Dedifferentiated amniotic fluid mesenchymal stem cell (primary cell): ENCODE measurements at regions not wholly inside any gene's neighbourhood (a gene's known extent, or its start where the extent isn't known, plus 50 kb on each side); places are given as distances from the start of the nearest gene placed in this dataset.
"Not testable (repeated sequence)": the region's sequence is repeated elsewhere in the genome, so short reads cannot be mapped to it uniquely, and the experiment has no call there.

Experiments
- DNase-seq: peaks from one replicate; pipeline ENCODE4 v3.0.0-alpha.2; 2016; ENCODE audit errors: extremely low spot score

DNA sequence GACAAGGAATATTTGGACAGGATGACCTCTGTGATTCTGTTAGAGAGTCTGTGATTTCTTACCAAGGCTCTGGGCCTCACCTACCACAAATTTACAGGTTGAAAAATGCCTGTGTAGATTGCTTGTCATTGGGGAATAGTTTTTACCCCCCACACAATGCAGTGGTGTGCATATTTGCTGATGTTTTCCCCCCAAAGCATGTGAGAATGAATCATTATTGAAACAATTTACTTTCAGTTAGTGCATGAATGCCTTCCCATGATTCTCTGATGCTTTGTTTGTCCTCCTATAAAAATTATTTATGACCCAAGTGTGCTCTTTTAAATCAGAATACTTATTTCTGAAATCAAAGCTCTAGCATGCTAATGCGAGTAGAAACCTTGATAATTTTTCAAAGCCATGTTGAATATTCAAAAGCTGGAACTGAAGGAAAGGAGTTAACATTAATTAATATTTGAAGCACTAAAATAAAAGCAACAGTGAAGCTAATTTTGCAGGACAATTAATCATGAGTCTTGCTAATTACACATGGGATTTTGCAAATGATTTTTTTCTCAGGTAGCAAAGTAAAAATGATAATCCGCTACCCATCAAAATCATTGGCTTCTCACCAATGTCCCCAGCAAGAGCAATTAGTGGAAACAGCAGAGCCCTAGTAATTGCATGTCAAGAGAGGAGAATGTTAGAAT is 361.2 kb upstream of the HNRNPA3 start:
- DNase-seq: no peak

DNA sequence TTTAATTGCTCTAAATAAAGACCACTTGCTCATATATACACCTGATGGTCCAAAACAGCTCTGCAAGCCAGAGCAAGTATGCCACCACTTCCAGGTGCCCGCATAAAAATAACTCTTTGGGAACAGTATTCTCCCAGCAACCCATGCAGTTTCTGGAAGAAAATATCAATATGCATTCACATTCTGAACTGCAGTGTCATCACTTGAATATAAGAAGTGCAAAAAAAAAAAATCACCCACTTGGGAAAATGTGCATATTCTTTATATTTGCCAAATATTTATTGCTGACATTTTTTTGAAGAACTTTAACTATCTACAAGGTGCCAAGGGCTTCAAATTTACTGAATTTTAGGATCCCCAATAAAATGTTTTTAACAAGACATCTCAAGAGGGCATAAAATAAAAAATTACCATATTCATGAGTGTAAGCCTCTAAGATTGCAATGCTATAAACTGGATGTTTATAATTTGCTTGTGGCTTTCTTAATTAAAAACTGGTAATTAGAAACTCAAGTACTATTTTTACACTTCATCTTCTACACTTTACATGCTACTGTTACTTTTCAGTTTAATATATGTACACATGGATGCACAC is 360.6 kb upstream of the HNRNPA3 start:
- DNase-seq: no peak

DNA sequence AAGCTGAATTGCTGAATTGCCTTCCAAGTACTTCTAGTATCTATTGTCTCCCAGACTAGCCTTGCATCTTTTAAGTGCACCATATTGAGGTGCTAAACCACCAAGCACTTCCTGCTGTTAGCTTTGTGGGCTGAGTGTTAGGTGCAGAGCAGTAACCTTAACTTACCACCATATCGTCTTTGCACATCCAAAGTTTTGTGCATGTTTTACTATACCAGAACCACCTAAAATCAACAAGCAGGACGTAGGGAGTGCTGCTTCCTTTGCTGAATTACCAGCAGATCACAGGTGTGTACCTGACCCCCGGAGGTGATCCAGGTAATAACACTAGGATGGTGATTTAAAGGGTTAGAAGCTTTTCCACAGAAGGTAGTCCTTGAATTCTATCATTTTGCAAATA is 359.9 kb upstream of the HNRNPA3 start:
- no peak for DNase-seq

DNA sequence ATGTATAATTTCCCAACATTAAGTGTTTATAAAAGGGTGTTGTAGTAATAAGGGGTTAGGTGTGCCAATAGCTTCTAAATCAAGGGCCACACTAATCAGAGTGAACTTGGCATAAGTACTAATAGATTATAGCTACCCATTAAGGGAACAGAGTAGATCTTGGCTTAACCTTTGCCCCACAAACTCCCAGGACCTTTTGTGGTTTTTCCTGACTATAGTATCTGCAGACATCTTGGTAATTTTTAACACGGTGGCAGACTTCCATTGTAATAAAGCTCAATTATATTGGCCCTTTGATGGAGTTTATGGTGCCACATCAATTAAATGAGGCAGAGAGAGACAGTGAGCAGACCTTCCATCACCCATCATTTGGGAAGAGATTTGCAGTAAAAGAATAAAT is 358.5 kb upstream of the HNRNPA3 start:
- no peak for DNase-seq

DNA sequence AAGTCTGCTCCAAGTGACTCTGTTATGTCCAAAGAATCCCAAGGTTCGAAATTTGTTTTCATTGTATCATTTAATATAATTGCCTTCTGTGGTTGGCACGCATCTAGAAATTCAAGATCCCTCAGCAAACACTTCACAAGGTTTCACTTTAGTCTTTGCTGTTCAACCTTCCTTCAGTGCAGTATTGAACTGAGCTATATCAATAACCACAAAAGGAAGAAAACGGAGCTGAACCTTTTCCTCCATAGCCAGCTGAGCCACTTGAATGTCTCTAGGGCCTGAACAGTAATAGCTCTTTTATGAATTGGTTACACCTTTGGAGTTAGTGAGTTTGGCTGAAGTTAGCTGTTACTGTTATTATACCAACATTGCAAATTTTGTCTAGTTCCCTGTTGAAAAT is 357.7 kb upstream of the HNRNPA3 start:
- no peak for DNase-seq

DNA sequence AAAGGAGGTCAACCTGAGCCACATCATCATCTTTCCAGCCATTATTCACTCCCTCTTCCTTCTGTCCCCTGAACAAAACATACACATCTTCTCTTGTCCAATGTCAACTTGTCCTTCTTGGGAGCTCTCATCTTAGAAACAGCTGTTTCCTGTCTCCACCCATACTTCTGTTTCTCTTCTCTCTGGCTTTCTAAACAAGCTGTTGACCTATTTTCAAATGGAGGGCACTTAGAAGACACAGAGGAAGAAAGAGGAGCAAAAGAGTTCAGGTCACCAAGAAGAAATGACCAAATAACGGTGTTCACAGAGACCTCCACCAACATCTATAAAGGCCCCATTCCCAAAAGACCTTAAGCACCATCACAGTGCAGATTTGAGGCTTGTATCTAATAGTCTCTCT is 355.9 kb upstream of the HNRNPA3 start:
- no peak for DNase-seq

DNA sequence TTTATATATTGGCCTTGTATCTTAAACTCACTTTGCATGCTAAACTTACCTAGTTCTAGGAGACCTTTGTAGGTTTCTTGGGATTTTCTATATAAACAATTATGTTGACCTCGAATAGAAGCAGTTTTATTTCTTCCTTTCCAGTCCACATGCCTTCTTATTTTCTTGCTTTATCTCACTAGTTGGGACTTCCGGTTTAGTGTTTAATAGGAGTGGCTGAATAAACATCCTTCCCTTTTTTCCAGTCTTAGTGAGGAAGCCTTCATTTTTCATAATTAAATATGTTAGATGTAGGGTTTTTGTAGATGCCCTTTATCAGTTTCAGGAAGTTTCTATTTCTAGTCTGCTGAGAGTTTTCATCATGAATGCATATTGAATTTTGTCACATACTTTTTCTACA is 347.3 kb upstream of the HNRNPA3 start:
- no peak for DNase-seq

DNA sequence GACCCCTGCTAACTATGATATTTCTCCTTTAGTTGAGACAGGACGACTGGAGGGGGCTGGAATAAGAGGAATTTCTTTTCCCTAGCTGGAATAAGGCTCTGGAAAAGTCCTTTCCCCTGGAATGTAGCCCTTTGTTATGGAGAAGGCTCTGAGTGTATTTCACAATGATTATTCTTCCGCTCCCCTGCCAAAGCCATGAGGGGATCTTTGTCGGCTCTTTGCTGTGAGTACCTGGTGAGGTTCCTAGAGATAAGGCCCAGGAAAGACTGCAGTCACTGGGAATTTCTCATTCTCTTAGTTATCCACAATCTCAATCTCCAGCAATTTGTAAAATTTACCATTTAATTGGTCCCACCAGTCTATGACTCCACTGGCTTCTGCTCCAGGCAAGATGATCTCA is 340.2 kb upstream of the HNRNPA3 start:
- DNase-seq: no peak

DNA sequence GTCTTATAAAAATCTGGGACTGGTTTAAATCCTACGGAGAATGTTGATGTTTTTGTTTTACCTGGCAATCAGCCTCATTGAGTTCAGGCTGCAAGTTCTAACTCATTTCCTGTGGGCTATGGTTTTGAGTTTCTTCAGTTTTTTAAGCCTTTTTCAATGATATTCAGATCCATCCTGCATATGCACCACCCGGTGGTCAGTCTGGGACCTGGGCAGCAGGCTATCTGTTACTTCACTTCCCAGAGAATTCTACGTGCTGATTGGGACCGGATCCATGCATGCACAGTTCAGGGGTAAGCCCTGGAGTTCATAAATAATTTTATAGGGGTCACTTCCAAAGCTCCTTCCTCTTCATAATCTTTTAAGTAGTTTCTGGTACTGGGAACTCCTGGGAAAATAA is 339.2 kb upstream of the HNRNPA3 start:
- DNase-seq: no peak

DNA sequence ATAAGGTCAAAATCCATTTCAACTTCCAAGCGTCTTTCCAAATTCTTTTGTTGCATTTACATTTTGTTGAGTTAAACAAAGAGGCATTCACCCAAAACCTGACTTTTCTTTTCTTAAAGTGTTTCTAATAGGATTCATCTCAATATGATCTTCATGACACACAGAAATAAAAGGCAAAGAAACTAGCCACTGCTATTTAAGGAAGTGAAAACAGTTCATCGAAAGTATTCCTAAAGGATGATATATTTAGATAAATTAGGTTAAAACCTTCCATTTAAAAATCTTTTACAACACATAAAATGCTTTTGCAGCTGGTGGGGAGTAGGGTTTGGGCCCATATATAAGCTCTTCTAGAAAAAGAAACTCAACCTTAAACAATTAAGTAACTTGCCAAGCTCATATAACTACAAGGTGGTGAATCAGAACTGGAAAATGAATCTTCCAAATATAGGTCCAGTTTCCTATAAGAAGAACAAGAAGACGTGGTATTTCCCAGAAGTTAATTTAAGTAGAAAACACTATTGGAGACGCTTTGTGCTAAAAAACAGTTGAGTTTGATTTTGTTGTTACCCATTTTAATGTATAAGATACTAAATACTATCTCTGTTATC is 336.0 kb upstream of the HNRNPA3 start:
- DNase-seq: no peak

DNA sequence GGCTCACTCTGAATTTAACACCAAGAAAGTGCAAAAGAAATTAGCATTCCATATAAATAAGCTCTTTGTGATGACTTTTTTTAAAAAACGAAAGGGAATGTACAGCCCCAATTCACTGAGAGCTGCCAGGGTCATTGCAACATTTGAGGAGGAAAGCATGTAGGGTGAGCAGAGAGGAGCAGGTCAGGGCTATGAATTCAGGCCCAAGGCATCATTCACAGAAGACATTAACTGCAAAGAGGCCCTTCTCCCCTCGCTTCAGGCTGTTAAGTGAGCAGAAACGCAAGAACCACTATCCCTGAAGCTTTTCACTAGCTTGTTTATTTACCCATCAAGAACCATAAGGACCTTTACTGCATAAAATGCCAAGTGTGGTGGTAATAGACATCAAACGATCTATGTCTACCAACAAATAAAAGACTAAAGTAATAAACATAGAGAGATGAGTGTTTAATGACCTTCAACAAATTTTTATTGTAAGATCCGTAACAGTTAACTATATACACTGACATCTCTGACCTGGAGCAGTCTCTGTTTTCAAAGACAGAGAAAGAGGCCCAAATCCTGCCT is 333.1 kb upstream of the HNRNPA3 start:
- DNase-seq: no peak

DNA sequence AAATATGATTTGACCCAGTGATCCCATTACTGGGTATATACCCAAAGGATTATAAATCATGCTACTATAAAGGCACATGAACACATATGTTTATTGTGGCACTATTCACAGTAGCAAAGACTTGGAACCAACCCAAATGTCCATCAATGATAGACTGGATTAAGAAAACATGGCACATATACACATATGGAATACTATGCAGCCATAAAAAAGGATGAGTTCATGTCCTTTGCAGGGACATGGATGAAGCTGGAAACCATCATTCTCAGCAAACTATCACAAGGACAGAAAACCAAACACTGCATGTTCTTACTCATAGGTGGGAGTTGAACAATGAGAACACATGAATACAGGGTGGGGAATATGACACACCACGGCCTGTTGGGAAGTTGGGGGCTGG is 330.5 kb upstream of the HNRNPA3 start:
- not testable (repeated sequence) for DNase-seq

DNA sequence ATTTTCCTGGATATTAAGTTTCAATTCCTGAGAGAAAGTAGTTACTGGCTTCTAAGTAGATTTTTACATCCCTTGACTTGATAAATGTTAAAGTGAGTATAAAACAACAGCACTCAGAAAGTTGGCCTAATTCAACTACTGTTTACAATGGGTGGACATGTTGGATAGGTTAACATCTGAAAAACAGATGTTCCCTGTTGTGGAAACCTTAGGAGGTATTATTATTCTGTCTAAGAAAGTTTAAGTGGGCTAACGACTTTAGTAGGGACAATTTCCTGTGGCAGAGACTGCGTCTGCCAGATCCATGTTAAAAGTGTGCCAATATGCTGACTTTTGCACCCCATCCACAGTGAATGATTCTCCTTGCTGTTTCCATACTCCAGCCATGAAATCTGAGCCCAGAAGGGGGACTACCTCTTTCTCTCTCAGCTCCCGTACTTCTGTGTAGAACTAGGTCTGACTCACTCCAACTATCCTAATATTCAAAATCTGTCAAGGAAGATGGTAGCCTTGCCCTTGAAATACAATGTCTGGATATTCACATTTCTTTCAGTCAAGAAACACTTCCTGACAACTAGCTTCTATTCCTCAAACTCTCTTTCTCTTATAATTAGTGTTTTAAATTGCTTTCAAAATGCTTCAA is 327.5 kb upstream of the HNRNPA3 start:
- no peak for DNase-seq

DNA sequence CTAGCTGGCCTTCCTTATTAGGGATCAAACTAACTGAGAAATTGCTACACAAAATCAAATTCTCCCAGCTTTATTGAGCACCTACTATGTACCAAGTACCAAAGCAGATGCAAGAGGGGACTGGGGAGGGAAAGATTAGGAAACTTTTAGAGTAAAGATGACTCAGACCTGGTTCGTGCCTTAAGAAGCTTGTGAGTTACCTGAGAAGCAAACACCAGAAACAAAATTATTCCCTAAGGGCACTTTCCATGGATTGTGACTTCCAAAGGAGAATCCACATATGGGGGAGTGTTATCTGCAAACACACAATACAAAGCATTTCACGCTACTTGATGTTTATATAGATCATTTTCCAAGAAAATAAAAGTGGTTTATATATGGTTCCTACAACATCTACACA is 326.9 kb upstream of the HNRNPA3 start:
- no peak for DNase-seq

DNA sequence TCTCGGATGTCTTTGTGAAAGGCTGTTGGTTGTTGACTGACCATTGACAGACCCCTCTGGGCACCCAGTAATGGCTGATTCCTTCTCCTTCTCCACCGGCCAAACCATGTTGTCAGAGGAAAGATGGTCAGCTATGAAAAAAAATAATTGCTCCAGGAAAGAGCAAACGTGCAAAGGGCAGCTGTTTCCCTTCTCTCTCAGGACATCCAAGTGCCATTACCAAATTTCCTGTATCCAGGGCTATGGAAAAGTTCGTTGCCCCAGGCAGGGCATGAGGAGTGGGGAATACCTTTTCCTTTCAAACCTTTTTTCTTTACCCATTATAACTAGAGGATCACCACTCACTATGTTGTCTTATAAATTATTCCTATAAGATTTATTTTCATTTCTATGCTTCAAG is 321.5 kb upstream of the HNRNPA3 start:
- no peak for DNase-seq

DNA sequence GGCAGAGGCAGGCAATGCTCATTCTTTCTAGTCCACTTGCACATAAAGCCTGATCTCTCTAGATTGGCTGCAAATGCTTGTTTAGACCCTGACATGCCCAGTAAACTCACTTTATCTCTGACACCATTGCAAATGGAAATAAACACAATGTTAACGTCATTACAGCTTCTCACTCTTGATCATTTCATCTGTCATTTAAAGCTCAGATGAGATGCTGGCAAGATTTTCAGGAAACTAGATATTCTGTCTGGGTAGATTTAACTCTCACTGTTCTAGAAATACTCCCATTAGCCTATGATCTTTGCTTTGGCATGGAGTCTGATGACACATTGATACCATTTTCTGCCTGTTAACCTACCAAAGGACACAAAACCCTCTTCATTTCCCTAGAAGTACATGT is 320.7 kb upstream of the HNRNPA3 start:
- DNase-seq: no peak

DNA sequence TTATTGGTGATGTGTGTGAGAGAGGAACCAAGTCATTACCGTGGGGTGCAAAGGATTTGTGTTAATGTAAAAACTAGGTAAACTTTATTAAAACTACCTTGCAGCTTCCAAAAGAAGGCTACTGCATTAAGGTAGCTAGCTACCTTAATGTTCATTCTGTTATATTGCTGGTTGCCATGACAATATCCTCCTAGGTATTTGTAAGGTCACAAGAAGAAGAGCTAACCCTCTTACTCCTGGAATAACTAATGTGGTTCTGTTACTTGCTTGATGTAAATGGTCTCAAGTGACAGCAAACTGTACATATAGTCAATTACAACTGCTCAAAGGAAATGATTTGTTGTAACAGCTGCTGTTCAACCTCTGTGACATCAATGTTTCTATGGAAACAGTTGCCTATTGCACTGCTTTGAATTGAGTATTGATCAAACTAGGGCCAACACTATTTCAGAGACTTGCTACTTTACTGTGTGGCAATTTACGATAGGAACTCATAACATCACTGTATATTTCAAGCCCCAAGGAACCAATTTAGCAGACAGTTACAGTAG is 319.8 kb upstream of the HNRNPA3 start:
- DNase-seq: no peak

DNA sequence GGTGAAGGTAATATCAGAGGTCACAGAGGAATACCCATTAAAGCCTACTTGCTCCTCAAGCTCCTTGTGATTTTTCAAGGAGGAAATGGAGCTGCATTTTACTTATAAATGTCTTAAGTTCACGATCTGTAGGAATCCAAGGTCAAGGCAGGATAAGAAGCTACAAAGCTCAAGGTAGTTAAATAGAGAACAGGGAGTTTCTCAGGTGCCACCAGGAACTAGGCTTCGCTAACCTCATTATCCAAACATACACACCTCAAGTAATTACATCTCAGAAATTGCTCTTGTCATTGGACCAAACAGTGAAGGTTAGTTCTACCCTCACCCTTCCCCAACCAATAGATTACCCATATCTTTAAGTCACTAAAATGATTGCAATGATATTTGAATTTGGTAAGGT is 317.4 kb upstream of the HNRNPA3 start:
- DNase-seq: no peak

DNA sequence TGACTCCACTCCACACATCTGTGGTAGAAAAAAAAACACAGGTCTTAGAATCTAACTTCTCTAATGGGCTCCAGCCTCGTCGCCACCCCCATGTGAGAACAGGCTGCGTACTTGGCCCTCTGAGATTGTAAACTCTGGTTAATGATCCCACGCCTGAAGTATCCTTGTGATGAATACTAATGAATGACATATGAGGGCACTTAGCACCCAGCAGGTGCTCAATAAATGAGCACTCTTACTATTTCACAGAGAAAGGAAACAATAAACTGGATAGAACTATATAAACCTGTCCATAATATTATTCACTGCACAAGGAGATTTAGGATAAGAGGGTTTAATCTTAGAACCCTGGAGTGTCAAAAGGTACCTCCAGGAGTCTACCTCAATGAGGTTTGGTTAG is 310.1 kb upstream of the HNRNPA3 start:
- no peak for DNase-seq

DNA sequence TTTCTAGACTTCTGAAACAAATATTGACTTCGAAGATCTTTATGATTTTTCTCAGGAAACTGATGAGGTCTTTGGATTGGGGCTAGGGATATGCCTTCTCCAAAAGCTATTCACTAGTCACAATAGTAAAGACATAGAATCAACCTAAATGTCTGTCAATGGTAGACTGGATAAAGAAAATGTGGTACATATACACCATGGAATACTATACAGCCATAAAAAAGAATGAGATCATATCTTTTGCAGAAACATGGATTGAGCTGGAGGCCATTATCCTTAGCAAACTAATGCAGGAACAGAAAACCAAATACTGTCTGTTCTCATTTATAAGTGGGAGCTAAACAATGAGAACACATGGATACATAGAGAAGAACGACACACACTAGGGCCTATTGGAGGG is 308.5 kb upstream of the HNRNPA3 start:
- DNase-seq: not testable (repeated sequence)

DNA sequence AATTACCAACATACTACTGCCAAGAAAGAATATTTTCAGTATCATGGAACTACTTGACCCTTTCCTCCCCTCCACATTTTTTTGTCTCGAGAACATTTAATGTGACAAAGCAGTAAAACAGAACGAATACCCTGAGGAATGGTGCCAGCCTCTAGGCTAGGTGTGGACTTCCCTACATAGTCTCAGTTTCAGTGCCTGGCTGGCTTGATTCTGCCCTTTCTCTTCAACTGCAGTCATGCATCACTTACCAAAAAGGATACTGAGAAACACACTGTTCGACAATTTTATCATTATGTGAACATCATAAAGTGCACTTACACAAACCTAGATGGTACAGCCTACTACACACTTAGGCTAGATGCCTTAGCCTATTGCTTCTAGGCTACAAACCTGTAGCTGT is 305.3 kb upstream of the HNRNPA3 start:
- no peak for DNase-seq

DNA sequence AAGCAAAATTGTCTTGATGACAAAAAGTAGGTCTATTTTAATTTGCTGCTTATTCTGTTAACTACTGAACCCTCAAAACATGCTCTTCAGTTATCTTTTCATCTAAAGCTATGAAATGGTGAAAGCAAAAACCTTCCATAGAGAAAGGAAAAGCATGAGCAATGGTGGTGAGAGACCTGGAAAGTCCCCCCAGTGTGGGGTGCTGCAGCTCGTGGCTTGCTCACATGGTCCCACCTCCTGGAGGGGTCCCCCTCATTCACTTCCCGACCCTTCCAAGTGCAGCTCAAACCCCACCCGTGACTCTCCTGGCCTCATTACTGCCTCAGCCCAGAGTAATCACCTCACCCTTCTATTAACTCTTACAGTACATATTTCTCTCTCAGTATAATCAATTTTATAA is 301.8 kb upstream of the HNRNPA3 start:
- DNase-seq: no peak

DNA sequence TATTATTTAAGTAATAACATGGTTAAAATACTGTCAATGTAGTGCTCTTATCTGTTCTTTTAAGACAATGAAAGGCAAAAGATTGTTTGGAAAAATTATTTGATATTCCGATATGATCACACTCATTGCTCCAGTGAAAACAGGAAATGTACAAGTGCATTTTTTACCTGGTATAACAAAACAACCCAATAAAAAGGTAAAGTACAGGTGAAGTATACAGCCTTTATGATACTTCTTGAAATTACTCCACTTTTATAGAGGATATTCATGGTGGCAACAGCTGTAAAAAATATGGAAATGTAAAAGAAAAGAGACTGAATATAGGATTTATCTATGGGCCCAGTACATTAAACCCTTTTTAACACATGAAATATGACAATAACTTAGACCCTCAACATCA is 298.6 kb upstream of the HNRNPA3 start:
- no peak for DNase-seq
